EL (cell line): ENCODE measurements at regions not wholly inside any gene's neighbourhood (a gene's known extent, or its start where the extent isn't known, plus 50 kb on each side); places are given as distances from the start of the nearest gene placed in this dataset.

Experiments
- DNase-seq: peaks from one replicate; pipeline ENCODE4 v3.0.0-alpha.2; 2016

GRCh38 chr6:169899481-169900145 is 148.2 kb downstream of the ERMARD start:
- no peak for DNase-seq

- no peak for DNase-seq
These were observed 147.5 kb downstream of the ERMARD start for GRCh38 chr6:169898788-169899480.

GRCh38 chr6:169897601-169898358 is 146.4 kb downstream of the ERMARD start:
- DNase-seq: no peak

GRCh38 chr6:169896826-169897456 is 145.5 kb downstream of the ERMARD start:
- no peak for DNase-seq

- DNase-seq: no peak
These were observed 144.7 kb downstream of the ERMARD start for GRCh38 chr6:169895926-169896761.

GRCh38 chr6:169895000-169895759 is 143.8 kb downstream of the ERMARD start:
- DNase-seq: no peak

GRCh38 chr6:169894377-169894960 is 143.0 kb downstream of the ERMARD start:
- no peak for DNase-seq

- DNase-seq: no peak
These were observed 142.2 kb downstream of the ERMARD start for GRCh38 chr6:169893624-169894023.

- DNase-seq: no peak
These were observed 140.4 kb downstream of the ERMARD start for GRCh38 chr6:169891846-169892245.

GRCh38 chr6:169891421-169891820 is 140.0 kb downstream of the ERMARD start:
- DNase-seq: no peak

- DNase-seq: no peak
These were observed 139.5 kb downstream of the ERMARD start for GRCh38 chr6:169890901-169891300.

- DNase-seq: no peak
These were observed 138.6 kb downstream of the ERMARD start for GRCh38 chr6:169890049-169890448.

- DNase-seq: no peak
These were observed 136.2 kb downstream of the ERMARD start for GRCh38 chr6:169887529-169888140.

GRCh38 chr6:169886631-169887227 is 135.3 kb downstream of the ERMARD start:
- no peak for DNase-seq

GRCh38 chr6:169885831-169886230 is 134.4 kb downstream of the ERMARD start:
- no peak for DNase-seq

GRCh38 chr6:169885131-169885530 is 133.7 kb downstream of the ERMARD start:
- no peak for DNase-seq

GRCh38 chr6:169884158-169884557 is 132.7 kb downstream of the ERMARD start:
- DNase-seq: no peak

GRCh38 chr6:169883316-169883715 is 131.9 kb downstream of the ERMARD start:
- DNase-seq: no peak

GRCh38 chr6:169881976-169882375 is 130.6 kb downstream of the ERMARD start:
- no peak for DNase-seq

- no peak for DNase-seq
These were observed 130.0 kb downstream of the ERMARD start for GRCh38 chr6:169881398-169881797.
